Hepatocyte (in vitro differentiated cells): ENCODE measurements at regions not wholly inside any gene's neighbourhood (a gene's known extent, or its start where the extent isn't known, plus 50 kb on each side); places are given as distances from the start of the nearest gene placed in this dataset.

Experiments used
- CTCF ChIP-seq: fragments of 200-600 bp; sonication (generic); IDR thresholded peaks from 2 replicates; pipeline ENCODE4 v1.5.1; 2016; ENCODE audit warnings: antibody characterized with exemption, mild to moderate bottlenecking; ENCODE audit not compliant: poor library complexity
- EZH2 ChIP-seq: fragments of 200-600 bp; sonication (generic); IDR thresholded peaks from 2 replicates; pipeline ENCODE4 v1.6.1; 2016; ENCODE audit warnings: antibody characterized with exemption, mild to moderate bottlenecking, borderline replicate concordance
- EZH2phosphoT487 ChIP-seq: fragments of 200-600 bp; sonication (generic); IDR thresholded peaks from one replicate; pipeline ENCODE4 v1.6.1; 2018; ENCODE audit warnings: antibody characterized with exemption, mild to moderate bottlenecking, low read depth, moderate library complexity; ENCODE audit not compliant: unreplicated experiment, severe bottlenecking

GRCh38 chr15:69804786-69805185, 292.9 kb downstream of the TLE3 start:
- TF ChIP-seq CTCF = no peak
- no peak for TF ChIP-seq EZH2phosphoT487
- no peak for TF ChIP-seq EZH2
